HepG2 (cell line): ENCODE measurements at regions not wholly inside any gene's neighbourhood (a gene's known extent, or its start where the extent isn't known, plus 50 kb on each side); places are given as distances from the start of the nearest gene placed in this dataset.

Experiments
- ATAC-seq: fragments of 200-7000 bp; cut with Tn5 transposase; 3 replicates; pipeline ENCODE4 v1.9.1; 2020; ENCODE audit warnings: mild to moderate bottlenecking, moderate library complexity
- BruUV-seq: library from RNA; stranded (reverse); fragments of 400-500 nt; replicated peaks from 2 replicates; lab custom pipeline; 2021; lab: Mats Ljungman, UMichigan
- CTCF ChIA-PET: fragments of 300-600 bp; formaldehyde crosslinking; extraction: SDS; loops from one replicate; lab custom pipeline; 2021; ENCODE audit warnings: low total read pairs, inconsistent platforms, low intra/inter-chr PET ratio; lab: Yijun Ruan, JAX
- POLR2A ChIA-PET: fragments of 350-600 bp; sonication (Branson Sonifier 250); formaldehyde crosslinking; loops from one replicate; lab custom pipeline; 2020; ENCODE audit warnings: antibody characterized with exemption, inconsistent platforms; lab: Yijun Ruan, JAX
- DNase-seq: peaks from one replicate; pipeline ENCODE4 v3.0.0-alpha.2; 2015; ENCODE audit warnings: low spot score
- FAIRE-seq: peaks from 3 replicates; lab custom pipeline; 2011; peaks lifted over from hg19 to GRCh38; lab: Jason Lieb, UNC
- H2AFZ ChIP-seq: one replicate; pipeline ENCODE4 v1.6.1; 2011; ENCODE audit warnings: low read length, inconsistent platforms
- H3K27ac ChIP-seq: fragments of 300-600 bp; 3 replicates; pipeline ENCODE4 v1.8.0; 2011; ENCODE audit warnings: mixed run types, mild to moderate bottlenecking, mixed read lengths, low read length, inconsistent platforms; ENCODE audit not compliant: insufficient read depth; ENCODE audit errors: extremely low read length
- H3K27me3 ChIP-seq, 2 experiments: fragments of 200-600 bp in 1 of 2; 2 replicates in 1 of 2; 3 replicates in 1 of 2; pipeline versions ENCODE4 v1.6.0 to v1.8.0; 2011; ENCODE audit warnings: low read length in 2 of 2, mild to moderate bottlenecking in 2 of 2, moderate library complexity in 2 of 2, inconsistent platforms in 1 of 2; ENCODE audit not compliant: insufficient read depth in 2 of 2, control insufficient read depth in 1 of 2
- H3K36me3 ChIP-seq, 2 experiments: fragments of 200-600 bp in 1 of 2; replicated peaks in 1 of 2; 2 replicates in 1 of 2; 3 replicates in 1 of 2; pipeline versions ENCODE4 v1.5.1 to v1.8.0; 2011; ENCODE audit warnings: low read length in 2 of 2, inconsistent platforms in 1 of 2; ENCODE audit not compliant: insufficient read depth in 2 of 2, control insufficient read depth in 1 of 2
- H3K4me1 ChIP-seq: 2 replicates; pipeline ENCODE4 v1.5.1; 2012; ENCODE audit warnings: low read length, inconsistent platforms; ENCODE audit not compliant: insufficient read depth
- H3K4me2 ChIP-seq: 2 replicates; pipeline ENCODE4 v1.6.0; 2011; ENCODE audit warnings: low read depth, low read length, inconsistent platforms
- H3K4me3 ChIP-seq, 3 experiments: fragments of 200-600 bp in 1 of 3; sonication (generic), shearing (Covaris generic) in 1 of 3; replicated peaks in 1 of 3; 2 replicates each; pipeline ENCODE4 v1.5.1; 2011 to 2016; ENCODE audit warnings: low read length in 3 of 3, inconsistent platforms in 2 of 3, low read depth in 2 of 3, mild to moderate bottlenecking in 2 of 3, control low read depth in 1 of 3, mixed read lengths in 1 of 3; ENCODE audit not compliant: insufficient read depth in 1 of 3
- H3K79me2 ChIP-seq: one replicate; pipeline ENCODE4 v1.6.1; 2011; ENCODE audit warnings: low read length, inconsistent platforms; ENCODE audit not compliant: insufficient read depth
- H3K9ac ChIP-seq: 2 replicates; pipeline ENCODE4 v1.6.0; 2011; ENCODE audit warnings: mild to moderate bottlenecking, low read depth, low read length, inconsistent platforms; ENCODE audit not compliant: insufficient read depth
- H3K9me3 ChIP-seq: 2 replicates; pipeline ENCODE4 v1.5.1; 2012; ENCODE audit warnings: mild to moderate bottlenecking, low read length
- H4K20me1 ChIP-seq: 2 replicates; pipeline ENCODE4 v1.6.0; 2011; ENCODE audit warnings: inconsistent platforms, mild to moderate bottlenecking, low read length, moderate library complexity; ENCODE audit not compliant: insufficient read depth
- AHDC1 ChIP-seq: sonication (generic); formaldehyde crosslinking; IDR thresholded peaks from 2 replicates; pipeline ENCODE4 v1.5.1; 2020; ENCODE audit warnings: mild to moderate bottlenecking, missing genetic modification reagents, borderline replicate concordance
- DMAP1 ChIP-seq: IDR thresholded peaks from 2 replicates; pipeline ENCODE4 v1.6.1; 2016
- DZIP1 ChIP-seq: sonication (generic); formaldehyde crosslinking; IDR thresholded peaks from 2 replicates; pipeline ENCODE4 v1.5.0; 2020; ENCODE audit warnings: mild to moderate bottlenecking, missing genetic modification reagents
- FOXA3 ChIP-seq: IDR thresholded peaks from 2 replicates; pipeline ENCODE4 v1.6.1; 2016; ENCODE audit warnings: missing genetic modification reagents, missing compliant biosample characterization
- GFI1 ChIP-seq: sonication (generic); formaldehyde crosslinking; IDR thresholded peaks from 2 replicates; pipeline ENCODE4 v1.5.0; 2020; ENCODE audit warnings: missing genetic modification reagents, mild to moderate bottlenecking, borderline replicate concordance
- TRAFD1 ChIP-seq: sonication (generic); formaldehyde crosslinking; IDR thresholded peaks from 2 replicates; pipeline ENCODE4 v1.5.1; 2020; ENCODE audit warnings: missing genetic modification reagents, mild to moderate bottlenecking, borderline replicate concordance
- ZBTB7A ChIP-seq: sonication (generic); formaldehyde crosslinking; IDR thresholded peaks from 2 replicates; pipeline ENCODE4 v1.8.0; 2022; ENCODE audit warnings: mild to moderate bottlenecking, missing genetic modification reagents
- WGBS: methylation state at CpG from one replicate; pipeline ENCODE4 v1.1.6; 2017; ENCODE audit warnings: low lambda C conversion rate; 5-methylcytosine and 5-hydroxymethylcytosine counted together
- in situ Hi-C: cut with HindIII; loops from 2 replicates; pipeline ENCODE4 v1.10.0; 2017; ENCODE audit warnings: low pct_unique_long_range_greater_than_20kb; ENCODE audit not compliant: extremely low pct_ligation_motif_present
- intact Hi-C: fragments of 100-400 bp; cut with micrococcal nuclease; formaldehyde crosslinking; loops from one replicate; pipeline ENCODE4 v1.10.0; 2022; ENCODE audit not compliant: unreplicated experiment

GRCh38 chr1:203934651-203935050 lies 73.3 kb downstream of the SNRPE start (continued):
- no peak for TF ChIP-seq DMAP1 (CRISPR knock-in tag)
- no peak for TF ChIP-seq ZBTB7A (CRISPR knock-in tag)

GRCh38 chr1:203935321-203935720 lies 73.9 kb downstream of the SNRPE start:
- H3K4me2 ChIP-seq, result no peak overlapping the region
- ATAC-seq (no peak), DNase-seq (no peak), FAIRE-seq (no peak)
- H2AFZ ChIP-seq, result no peak overlapping the region
- POLR2A ChIA-PET, result no interaction called here
- H3K9ac ChIP-seq, result no peak overlapping the region
- no peaks in the 10 kb centered on the region for H3K9me3 ChIP-seq
- no TSS peak for BruUV-seq
- no peak overlapping the region for H3K4me3 ChIP-seq
- H3K27me3 ChIP-seq, result no peaks in the 10 kb centered on the region
- no peaks in the 10 kb centered on the region for H3K36me3 ChIP-seq
- H4K20me1 ChIP-seq, result no peaks in the 10 kb centered on the region
- H3K27ac ChIP-seq, result no peak overlapping the region
- H3K79me2 ChIP-seq, result no peaks in the 10 kb centered on the region
- intact Hi-C loops (no loop called here), in situ Hi-C loops (no loop called here)
- CTCF ChIA-PET, result no interaction called here
- WGBS, result 56% methylated on average over 2 of the region's 2 CpGs
- no peaks in the 10 kb centered on the region for H3K4me1 ChIP-seq
- TF ChIP-seq FOXA3 (no peak), TRAFD1 (CRISPR knock-in tag) (no peak), GFI1 (CRISPR knock-in tag) (no peak), AHDC1 (CRISPR knock-in tag) (no peak), DZIP1 (no peak)
